DND-41 (cell line): ENCODE measurements at regions not wholly inside any gene's neighbourhood (a gene's known extent, or its start where the extent isn't known, plus 50 kb on each side); places are given as distances from the start of the nearest gene placed in this dataset.

ENCODE experiments used
- EZH2 ChIP-seq: IDR thresholded peaks from 3 replicates; pipeline ENCODE4 v1.6.1; 2012; ENCODE audit warnings: borderline replicate concordance, low read depth, mild to moderate bottlenecking, moderate library complexity, low read length, inconsistent platforms; ENCODE audit not compliant: severe bottlenecking
- TF ChIP-seq, protein P1 (sequence below): IDR thresholded peaks from 2 replicates; pipeline ENCODE4 v1.5.1; 2012; ENCODE audit warnings: borderline replicate concordance, low read length, moderate library complexity, mild to moderate bottlenecking; ENCODE audit not compliant: poor library complexity, severe bottlenecking; ENCODE audit errors: extremely low read depth

DNA sequence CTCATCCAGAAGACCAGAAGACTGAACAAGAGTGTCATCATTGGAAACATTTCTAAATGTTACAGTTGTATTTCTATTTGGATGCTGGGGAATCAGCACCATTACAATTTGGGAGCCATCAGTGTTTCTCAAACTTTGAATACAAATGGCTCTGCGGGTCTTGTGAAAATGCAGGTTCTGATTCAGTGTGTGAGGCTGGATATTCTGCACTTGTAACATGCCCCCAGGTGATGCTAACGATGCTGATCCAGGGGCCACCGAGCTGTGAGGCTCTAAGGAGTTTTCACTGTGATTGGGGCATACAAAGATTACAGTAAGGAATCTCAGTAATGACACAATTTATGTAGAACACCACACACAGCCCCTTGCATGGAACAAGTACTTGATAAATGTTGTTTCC is 167.7 kb downstream of the ACTL7B start:
- TF ChIP-seq, protein P1, sequence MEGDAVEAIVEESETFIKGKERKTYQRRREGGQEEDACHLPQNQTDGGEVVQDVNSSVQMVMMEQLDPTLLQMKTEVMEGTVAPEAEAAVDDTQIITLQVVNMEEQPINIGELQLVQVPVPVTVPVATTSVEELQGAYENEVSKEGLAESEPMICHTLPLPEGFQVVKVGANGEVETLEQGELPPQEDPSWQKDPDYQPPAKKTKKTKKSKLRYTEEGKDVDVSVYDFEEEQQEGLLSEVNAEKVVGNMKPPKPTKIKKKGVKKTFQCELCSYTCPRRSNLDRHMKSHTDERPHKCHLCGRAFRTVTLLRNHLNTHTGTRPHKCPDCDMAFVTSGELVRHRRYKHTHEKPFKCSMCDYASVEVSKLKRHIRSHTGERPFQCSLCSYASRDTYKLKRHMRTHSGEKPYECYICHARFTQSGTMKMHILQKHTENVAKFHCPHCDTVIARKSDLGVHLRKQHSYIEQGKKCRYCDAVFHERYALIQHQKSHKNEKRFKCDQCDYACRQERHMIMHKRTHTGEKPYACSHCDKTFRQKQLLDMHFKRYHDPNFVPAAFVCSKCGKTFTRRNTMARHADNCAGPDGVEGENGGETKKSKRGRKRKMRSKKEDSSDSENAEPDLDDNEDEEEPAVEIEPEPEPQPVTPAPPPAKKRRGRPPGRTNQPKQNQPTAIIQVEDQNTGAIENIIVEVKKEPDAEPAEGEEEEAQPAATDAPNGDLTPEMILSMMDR: no peak
- TF ChIP-seq EZH2: no peak
